RWPE2 (cell line): ENCODE measurements at regions not wholly inside any gene's neighbourhood (a gene's known extent, or its start where the extent isn't known, plus 50 kb on each side); places are given as distances from the start of the nearest gene placed in this dataset.

ENCODE experiments used
- ATAC-seq: fragments of 200-7000 bp; cut with Tn5 transposase; 3 replicates; pipeline ENCODE4 v1.9.1; 2021; ENCODE audit warnings: low read depth
- DNase-seq: peaks from one replicate; pipeline ENCODE4 v3.0.0-alpha.2; 2020; ENCODE audit warnings: low spot score
- H3K27ac ChIP-seq: fragments of 450-650 bp; 2 replicates; pipeline ENCODE4 v1.5.1; 2017; ENCODE audit warnings: mild to moderate bottlenecking; ENCODE audit not compliant: poor library complexity, severe bottlenecking
- H3K27me3 ChIP-seq: fragments of 250-450 bp; sonication (Bioruptor Pico); 2 replicates; pipeline ENCODE4 v1.5.1; 2021; ENCODE audit warnings: mild to moderate bottlenecking, moderate library complexity; ENCODE audit not compliant: insufficient read depth, poor library complexity, severe bottlenecking
- H3K36me3 ChIP-seq: fragments of 250-450 bp; sonication (Bioruptor Pico); 2 replicates; pipeline ENCODE4 v1.5.1; 2020; ENCODE audit warnings: low read depth, mild to moderate bottlenecking, moderate library complexity
- H3K4me1 ChIP-seq: fragments of 250-450 bp; sonication (Bioruptor Pico); 2 replicates; pipeline ENCODE4 v1.5.1; 2021; ENCODE audit warnings: mild to moderate bottlenecking, moderate library complexity; ENCODE audit not compliant: insufficient read depth, poor library complexity, severe bottlenecking
- H3K4me3 ChIP-seq: fragments of 250-450 bp; sonication (Bioruptor Pico); 2 replicates; pipeline ENCODE4 v1.5.1; 2021; ENCODE audit warnings: mild to moderate bottlenecking, moderate library complexity; ENCODE audit not compliant: severe bottlenecking
- H3K9me3 ChIP-seq: fragments of 250-450 bp; sonication (Bioruptor Pico); 2 replicates; pipeline ENCODE4 v1.5.1; 2021; ENCODE audit warnings: mild to moderate bottlenecking, moderate library complexity; ENCODE audit not compliant: severe bottlenecking
- CTCF ChIP-seq: fragments of 450-650 bp; IDR thresholded peaks from one replicate; pipeline ENCODE4 v1.5.1; 2017; ENCODE audit warnings: mild to moderate bottlenecking, moderate library complexity; ENCODE audit not compliant: poor library complexity, severe bottlenecking

GRCh38 chr5:98053170-98053569 lies 720.3 kb upstream of the RGMB start:
- Histone ChIP-seq H3K36me3 (no peaks in the 10 kb centered on the region), H3K9me3 (no peaks in the 10 kb centered on the region), H3K27me3 (no peaks in the 10 kb centered on the region), H3K27ac (no peak overlapping the region), H3K4me3 (no peak overlapping the region), H3K4me1 (no peaks in the 10 kb centered on the region)
- no peak for TF ChIP-seq CTCF
- ATAC-seq (no peak), DNase-seq (no peak)

GRCh38 chr5:98060148-98060547 lies 713.3 kb upstream of the RGMB start:
- no peak for DNase-seq
- ATAC-seq: no peak
- no peak overlapping the region for H3K27ac ChIP-seq
- H3K4me1 ChIP-seq: no peaks in the 10 kb centered on the region
- TF ChIP-seq CTCF: no peak
- H3K36me3 ChIP-seq: no peaks in the 10 kb centered on the region
- no peaks in the 10 kb centered on the region for H3K9me3 ChIP-seq
- H3K27me3 ChIP-seq: no peaks in the 10 kb centered on the region
- H3K4me3 ChIP-seq: no peak overlapping the region

- Histone ChIP-seq H3K4me3 (no peak overlapping the region), H3K36me3 (no peaks in the 10 kb centered on the region), H3K4me1 (no peaks in the 10 kb centered on the region), H3K27me3 (no peaks in the 10 kb centered on the region), H3K9me3 (no peaks in the 10 kb centered on the region), H3K27ac (no peak overlapping the region)
- no peak for DNase-seq
- no peak for ATAC-seq
- TF ChIP-seq CTCF: no peak
These were observed 709.3 kb upstream of the RGMB start for GRCh38 chr5:98064118-98064685.

GRCh38 chr5:98065261-98065909 lies 708.1 kb upstream of the RGMB start:
- no peak for ATAC-seq
- Histone ChIP-seq H3K27ac (no peak overlapping the region), H3K27me3 (no peaks in the 10 kb centered on the region), H3K4me3 (no peak overlapping the region), H3K9me3 (no peaks in the 10 kb centered on the region), H3K4me1 (no peaks in the 10 kb centered on the region), H3K36me3 (no peaks in the 10 kb centered on the region)
- DNase-seq: no peak
- no peak for TF ChIP-seq CTCF

GRCh38 chr5:98066910-98067309 lies 706.6 kb upstream of the RGMB start:
- ATAC-seq (no peak), DNase-seq (no peak)
- Histone ChIP-seq H3K4me1 (no peaks in the 10 kb centered on the region), H3K27ac (no peak overlapping the region), H3K36me3 (no peaks in the 10 kb centered on the region), H3K4me3 (no peak overlapping the region), H3K9me3 (no peaks in the 10 kb centered on the region), H3K27me3 (no peaks in the 10 kb centered on the region)
- no peak for TF ChIP-seq CTCF
